Esophagus squamous epithelium (tissue), 4 donors: ENCODE measurements at regions not wholly inside any gene's neighbourhood (a gene's known extent, or its start where the extent isn't known, plus 50 kb on each side); places are given as distances from the start of the nearest gene placed in this dataset.

Source experiments
- POLR2A ChIP-seq, 4 donors: fragments of 450-650 bp; IDR thresholded peaks; one replicate each; pipeline ENCODE4 v1.6.1; 2017; ENCODE audit warnings: antibody characterized with exemption in 4 of 4, mild to moderate bottlenecking in 4 of 4, moderate library complexity in 3 of 4
- TF ChIP-seq, protein P1 (sequence below), 6 experiments: fragments of 450-650 bp in 4 of 6; fragments of 200-600 bp in 2 of 6; sonication (generic) in 2 of 6; IDR thresholded peaks; one replicate each; pipeline ENCODE4 v1.5.1; 2016 to 2019; ENCODE audit warnings: antibody characterized with exemption in 6 of 6, mild to moderate bottlenecking in 4 of 6, moderate library complexity in 4 of 6

DNA sequence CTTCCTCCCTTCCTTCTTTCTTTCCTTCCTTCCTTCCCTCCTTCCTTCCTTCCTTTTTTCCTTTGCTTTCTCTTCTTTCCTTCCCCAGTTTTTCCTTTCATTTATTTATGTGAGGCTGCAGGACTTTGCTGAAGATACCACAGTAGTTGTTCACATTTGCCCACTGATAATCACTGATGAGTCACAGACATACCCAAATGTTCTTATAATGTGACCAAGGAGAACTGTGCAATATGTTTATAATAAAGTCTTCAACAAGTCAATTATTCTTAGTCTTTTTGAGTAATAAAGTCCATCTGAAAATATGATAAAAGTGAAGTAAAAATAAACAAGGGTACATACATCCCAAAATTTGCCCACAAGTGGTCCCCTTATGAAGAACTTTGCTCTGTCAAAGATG, 159.7 kb downstream of the GNAI1 start:
- TF ChIP-seq, protein P1, sequence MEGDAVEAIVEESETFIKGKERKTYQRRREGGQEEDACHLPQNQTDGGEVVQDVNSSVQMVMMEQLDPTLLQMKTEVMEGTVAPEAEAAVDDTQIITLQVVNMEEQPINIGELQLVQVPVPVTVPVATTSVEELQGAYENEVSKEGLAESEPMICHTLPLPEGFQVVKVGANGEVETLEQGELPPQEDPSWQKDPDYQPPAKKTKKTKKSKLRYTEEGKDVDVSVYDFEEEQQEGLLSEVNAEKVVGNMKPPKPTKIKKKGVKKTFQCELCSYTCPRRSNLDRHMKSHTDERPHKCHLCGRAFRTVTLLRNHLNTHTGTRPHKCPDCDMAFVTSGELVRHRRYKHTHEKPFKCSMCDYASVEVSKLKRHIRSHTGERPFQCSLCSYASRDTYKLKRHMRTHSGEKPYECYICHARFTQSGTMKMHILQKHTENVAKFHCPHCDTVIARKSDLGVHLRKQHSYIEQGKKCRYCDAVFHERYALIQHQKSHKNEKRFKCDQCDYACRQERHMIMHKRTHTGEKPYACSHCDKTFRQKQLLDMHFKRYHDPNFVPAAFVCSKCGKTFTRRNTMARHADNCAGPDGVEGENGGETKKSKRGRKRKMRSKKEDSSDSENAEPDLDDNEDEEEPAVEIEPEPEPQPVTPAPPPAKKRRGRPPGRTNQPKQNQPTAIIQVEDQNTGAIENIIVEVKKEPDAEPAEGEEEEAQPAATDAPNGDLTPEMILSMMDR (IDR thresholded peaks at IDR 0.05) = no peak
- no peak for TF ChIP-seq POLR2A (IDR thresholded peaks at IDR 0.05)
